ENCODE measurements at regions not wholly inside any gene's neighbourhood (a gene's known extent, or its start where the extent isn't known, plus 50 kb on each side); places are given as distances from the start of the nearest gene placed in this dataset.

DNA sequence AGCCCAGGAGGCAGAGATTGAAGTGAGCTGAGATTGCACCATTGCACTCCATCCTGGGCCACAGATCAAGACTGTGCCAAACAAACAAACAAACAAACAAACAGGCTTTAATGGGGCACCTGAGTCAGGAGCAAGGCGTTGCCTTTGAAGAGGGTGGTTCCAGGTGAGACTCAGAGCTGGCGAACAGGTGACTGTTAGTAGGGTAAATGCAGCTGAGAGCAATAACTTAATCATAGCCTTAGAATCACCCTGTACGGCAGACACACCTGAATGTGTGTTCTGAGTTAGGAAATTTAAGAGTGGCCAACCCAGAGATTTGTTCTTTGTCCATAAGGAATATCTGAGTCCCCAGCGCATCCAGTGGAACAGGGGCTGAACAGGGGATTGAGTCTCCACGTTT, 440.4 kb downstream of the RPS6KC1 start:
- TF ChIP-seq POLR2AphosphoS5 (IDR thresholded peaks at IDR 0.05) (no peak), POLR2A (IDR thresholded peaks at IDR 0.05) (no peak), EP300 (IDR thresholded peaks at IDR 0.05) (no peak)
- TF ChIP-seq, protein P1, sequence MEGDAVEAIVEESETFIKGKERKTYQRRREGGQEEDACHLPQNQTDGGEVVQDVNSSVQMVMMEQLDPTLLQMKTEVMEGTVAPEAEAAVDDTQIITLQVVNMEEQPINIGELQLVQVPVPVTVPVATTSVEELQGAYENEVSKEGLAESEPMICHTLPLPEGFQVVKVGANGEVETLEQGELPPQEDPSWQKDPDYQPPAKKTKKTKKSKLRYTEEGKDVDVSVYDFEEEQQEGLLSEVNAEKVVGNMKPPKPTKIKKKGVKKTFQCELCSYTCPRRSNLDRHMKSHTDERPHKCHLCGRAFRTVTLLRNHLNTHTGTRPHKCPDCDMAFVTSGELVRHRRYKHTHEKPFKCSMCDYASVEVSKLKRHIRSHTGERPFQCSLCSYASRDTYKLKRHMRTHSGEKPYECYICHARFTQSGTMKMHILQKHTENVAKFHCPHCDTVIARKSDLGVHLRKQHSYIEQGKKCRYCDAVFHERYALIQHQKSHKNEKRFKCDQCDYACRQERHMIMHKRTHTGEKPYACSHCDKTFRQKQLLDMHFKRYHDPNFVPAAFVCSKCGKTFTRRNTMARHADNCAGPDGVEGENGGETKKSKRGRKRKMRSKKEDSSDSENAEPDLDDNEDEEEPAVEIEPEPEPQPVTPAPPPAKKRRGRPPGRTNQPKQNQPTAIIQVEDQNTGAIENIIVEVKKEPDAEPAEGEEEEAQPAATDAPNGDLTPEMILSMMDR (IDR thresholded peaks at IDR 0.05) = no peak
